ENCODE measurements at regions not wholly inside any gene's neighbourhood (a gene's known extent, or its start where the extent isn't known, plus 50 kb on each side); places are given as distances from the start of the nearest gene placed in this dataset.

- Histone ChIP-seq H3K4me3 (ENCODE audit: low read length) (no peak overlapping the region), H3K27me3 (ENCODE audit: control insufficient read depth, insufficient read depth, low read length) (no peaks in the 10 kb centered on the region), H3K36me3 (ENCODE audit: control insufficient read depth, insufficient read depth, low read length) (no peaks in the 10 kb centered on the region), H3K4me1 (ENCODE audit: control insufficient read depth, insufficient read depth, low read length) (no peaks in the 10 kb centered on the region), H3K9me3 (ENCODE audit: control insufficient read depth, insufficient read depth, low read length) (no peaks in the 10 kb centered on the region), H3K27ac (ENCODE audit: low read length) (no peak overlapping the region)
- Mint-ChIP-seq H3K9me3 (peaks cover 13 to 17% of the 10 kb centered on the region in 2 donors), H3K27me3 (ENCODE audit: low read depth in 2 of 2) (no peaks in the 10 kb centered on the region), H3K4me1 (no peaks in the 10 kb centered on the region), H3K36me3 (no peaks in the 10 kb centered on the region), H3K4me3 (no peak overlapping the region), H3K27ac (no peak overlapping the region)
- peak; percentile 12 for TF ChIP-seq CTCF (IDR thresholded peaks at IDR 0.05)
- no peak for ATAC-seq
- intact Hi-C loops (cut with micrococcal nuclease): no loop called here
- DNase-seq: no peak
- 69% methylated on average over 1 of the region's 1 CpG for WGBS (ENCODE audit: insufficient coverage)
Measured at GRCh38 chr4:23320931-23321587, 568.8 kb downstream of the PPARGC1A start.

DNA sequence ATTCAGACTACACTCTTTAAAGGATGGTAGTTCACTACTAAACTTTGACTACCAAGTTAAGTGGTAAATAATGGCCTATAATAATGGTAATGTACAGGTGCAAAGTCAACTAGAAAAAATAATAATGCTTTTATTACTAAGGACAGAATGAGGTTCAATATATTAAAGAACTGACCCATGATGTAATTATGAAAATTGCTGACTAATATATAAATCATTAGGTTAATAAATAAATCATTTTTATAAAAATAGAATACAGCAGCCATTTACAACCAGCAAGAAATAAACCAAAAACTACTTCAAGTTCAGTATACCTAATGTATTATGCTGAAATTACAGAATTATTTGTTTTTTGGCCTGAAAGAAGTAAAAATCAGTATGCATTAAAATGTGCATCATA is 577.2 kb downstream of the PPARGC1A start:
- Histone ChIP-seq H3K9me3 (ENCODE audit: control insufficient read depth, insufficient read depth, low read length) (peaks cover 2% of the 10 kb centered on the region), H3K36me3 (ENCODE audit: control insufficient read depth, insufficient read depth, low read length) (no peaks in the 10 kb centered on the region), H3K4me3 (ENCODE audit: low read length) (no peak overlapping the region), H3K27me3 (ENCODE audit: control insufficient read depth, insufficient read depth, low read length) (no peaks in the 10 kb centered on the region), H3K27ac (ENCODE audit: low read length) (no peak overlapping the region), H3K4me1 (ENCODE audit: control insufficient read depth, insufficient read depth, low read length) (no peaks in the 10 kb centered on the region)
- DNase-seq: no peak
- Mint-ChIP-seq H3K9me3 (peaks cover 18 to 23% of the 10 kb centered on the region in 2 donors), H3K27ac (no peak overlapping the region), H3K4me1 (no peaks in the 10 kb centered on the region), H3K36me3 (no peaks in the 10 kb centered on the region), H3K27me3 (ENCODE audit: low read depth in 2 of 2) (no peaks in the 10 kb centered on the region), H3K4me3 (no peak overlapping the region)
- ATAC-seq: no peak
- intact Hi-C loops (cut with micrococcal nuclease): no loop called here
- no peak for TF ChIP-seq CTCF (IDR thresholded peaks at IDR 0.05)

- no peaks in the 10 kb centered on the region for H3K4me1 Mint-ChIP-seq
- no peak for DNase-seq
- no peak for TF ChIP-seq CTCF (IDR thresholded peaks at IDR 0.05)
- H3K9me3 ChIP-seq (ENCODE audit: control insufficient read depth, insufficient read depth, low read length): peaks cover 2% of the 10 kb centered on the region
- intact Hi-C loops (cut with micrococcal nuclease): no loop called here
- H3K4me3 Mint-ChIP-seq: no peak overlapping the region
- no peak overlapping the region for H3K27ac ChIP-seq (ENCODE audit: low read length)
- no peaks in the 10 kb centered on the region for H3K27me3 Mint-ChIP-seq (ENCODE audit: low read depth in 2 of 2)
- H3K27ac Mint-ChIP-seq: no peak overlapping the region
- no peaks in the 10 kb centered on the region for H3K4me1 ChIP-seq (ENCODE audit: control insufficient read depth, insufficient read depth, low read length)
- peaks cover 15 to 17% of the 10 kb centered on the region in 2 donors for H3K9me3 Mint-ChIP-seq
- 72% methylated on average over 2 of the region's 3 CpGs for WGBS (ENCODE audit: insufficient coverage)
- H3K27me3 ChIP-seq (ENCODE audit: control insufficient read depth, insufficient read depth, low read length): no peaks in the 10 kb centered on the region
- ATAC-seq: no peak
- no peaks in the 10 kb centered on the region for H3K36me3 Mint-ChIP-seq
- no peak overlapping the region for H3K4me3 ChIP-seq (ENCODE audit: low read length)
- no peaks in the 10 kb centered on the region for H3K36me3 ChIP-seq (ENCODE audit: control insufficient read depth, insufficient read depth, low read length)
Measured at GRCh38 chr4:23311983-23312382, 577.9 kb downstream of the PPARGC1A start.

DNA sequence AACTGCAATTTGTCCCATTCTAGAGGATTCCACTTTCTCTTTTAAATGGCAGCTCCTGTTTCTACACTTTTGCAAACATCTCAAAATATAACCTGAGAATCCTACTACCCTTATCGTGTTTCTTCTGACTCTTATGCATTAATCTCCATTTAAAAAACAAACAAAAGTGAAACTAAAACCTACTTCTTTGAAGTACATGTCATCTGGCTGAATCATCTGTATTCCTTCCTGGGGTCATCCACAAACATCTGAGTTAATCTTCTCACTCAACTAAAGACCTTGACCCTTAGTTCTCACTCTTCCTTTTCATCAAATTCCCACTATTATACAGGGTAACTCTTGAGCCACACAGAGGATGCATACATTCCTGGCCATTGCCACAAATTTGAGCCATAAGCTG is 584.8 kb downstream of the PPARGC1A start:
- Mint-ChIP-seq H3K9me3 (peaks cover 8 to 9% of the 10 kb centered on the region in 2 donors), H3K4me1 (no peaks in the 10 kb centered on the region), H3K27ac (no peak overlapping the region), H3K27me3 (ENCODE audit: low read depth in 2 of 2) (no peaks in the 10 kb centered on the region), H3K4me3 (no peak overlapping the region), H3K36me3 (no peaks in the 10 kb centered on the region)
- Histone ChIP-seq H3K9me3 (ENCODE audit: control insufficient read depth, insufficient read depth, low read length) (peaks cover 2% of the 10 kb centered on the region), H3K27ac (ENCODE audit: low read length) (no peak overlapping the region), H3K36me3 (ENCODE audit: control insufficient read depth, insufficient read depth, low read length) (no peaks in the 10 kb centered on the region), H3K4me1 (ENCODE audit: control insufficient read depth, insufficient read depth, low read length) (no peaks in the 10 kb centered on the region), H3K4me3 (ENCODE audit: low read length) (no peak overlapping the region), H3K27me3 (ENCODE audit: control insufficient read depth, insufficient read depth, low read length) (no peaks in the 10 kb centered on the region)
- WGBS (ENCODE audit: insufficient coverage): 44% methylated on average over 1 of the region's 1 CpG
- DNase-seq: no peak
- TF ChIP-seq CTCF (IDR thresholded peaks at IDR 0.05): no peak
- intact Hi-C loops (cut with micrococcal nuclease): no loop called here
- no peak for ATAC-seq

Data from natural killer cell (primary cell).